Adrenal gland (tissue), 5 donors: ENCODE measurements at regions not wholly inside any gene's neighbourhood (a gene's known extent, or its start where the extent isn't known, plus 50 kb on each side); places are given as distances from the start of the nearest gene placed in this dataset.

Source experiments
- CTCF ChIP-seq, 6 experiments: fragments of 450-650 bp in 4 of 6; fragments of 200-600 bp in 2 of 6; sonication (generic) in 1 of 6; IDR thresholded peaks; 1 replicate in 5 of 6; 2 replicates in 1 of 6; pipeline versions ENCODE4 v1.5.1 to v1.8.0; 2016 to 2021; ENCODE audit warnings: antibody characterized with exemption in 6 of 6, mild to moderate bottlenecking in 2 of 6, moderate library complexity in 1 of 6
- POLR2A ChIP-seq, 2 donors: fragments of 450-650 bp; IDR thresholded peaks; one replicate each; pipeline ENCODE4 v1.6.1; 2017; ENCODE audit warnings: antibody characterized with exemption in 2 of 2, mild to moderate bottlenecking in 2 of 2, moderate library complexity in 1 of 2
- donor health status: DM: no; HTN: no; CAD: no.

GRCh38 chrX:51834076-51834475 is 59.3 kb upstream of the MAGED1 start:
- TF ChIP-seq CTCF (IDR thresholded peaks at IDR 0.05) (no peak), POLR2A (IDR thresholded peaks at IDR 0.05) (no peak)
